Peyer's patch (tissue), 4 donors: ENCODE measurements at regions not wholly inside any gene's neighbourhood (a gene's known extent, or its start where the extent isn't known, plus 50 kb on each side); places are given as distances from the start of the nearest gene placed in this dataset.
"Not testable (repeated sequence)": the region's sequence is repeated elsewhere in the genome, so short reads cannot be mapped to it uniquely, and the experiment has no call there.

Source experiments
- CTCF ChIP-seq, 6 experiments: fragments of 450-650 bp in 4 of 6; fragments of 200-600 bp in 2 of 6; sonication (generic) in 1 of 6; IDR thresholded peaks; one replicate each; pipeline ENCODE4 v1.5.1; 2017 to 2019; ENCODE audit warnings: antibody characterized with exemption in 6 of 6, mild to moderate bottlenecking in 3 of 6, moderate library complexity in 1 of 6
- POLR2A ChIP-seq, 2 donors: fragments of 450-650 bp; IDR thresholded peaks; one replicate each; pipeline ENCODE4 v1.5.1; 2017; ENCODE audit warnings: antibody characterized with exemption in 2 of 2, mild to moderate bottlenecking in 2 of 2, moderate library complexity in 2 of 2

- not testable (repeated sequence) for TF ChIP-seq CTCF, POLR2A (IDR thresholded peaks at IDR 0.05)
These were observed 193.7 kb downstream of the TMEM121 start for GRCh38 chr14:105720106-105720505.
